PC-3 (cell line): ENCODE measurements at regions not wholly inside any gene's neighbourhood (a gene's known extent, or its start where the extent isn't known, plus 50 kb on each side); places are given as distances from the start of the nearest gene placed in this dataset.

Source experiments
- ATAC-seq: fragments of 200-7000 bp; cut with Tn5 transposase; 2 replicates; pipeline ENCODE4 v1.9.1; 2020; ENCODE audit warnings: mild to moderate bottlenecking, moderate library complexity
- BruUV-seq: library from RNA; stranded (reverse); fragments of 400-500 nt; replicated peaks from 2 replicates; lab custom pipeline; 2021; lab: Mats Ljungman, UMichigan
- CTCF ChIA-PET: fragments of 300-600 bp; sonication (Branson Sonifier 250); formaldehyde crosslinking; loops from one replicate; lab custom pipeline; 2022; ENCODE audit warnings: antibody characterized with exemption; lab: Charles Lee
- POLR2A ChIA-PET: fragments of 300-600 bp; sonication (Branson Sonifier 250); formaldehyde crosslinking; loops from one replicate; lab custom pipeline; 2022; ENCODE audit warnings: antibody characterized with exemption; ENCODE audit not compliant: unreplicated experiment; lab: Charles Lee
- DNase-seq: peaks from one replicate; pipeline ENCODE4 v3.0.0-alpha.2; 2015
- H2AFZ ChIP-seq: fragments of 300-600 bp; sonication (generic); 2 replicates; pipeline ENCODE4 v1.6.0; 2016; ENCODE audit warnings: antibody characterized with exemption, low read length
- H3F3A ChIP-seq: fragments of 300-600 bp; sonication (generic); one replicate; pipeline ENCODE4 v1.6.0; 2017; ENCODE audit warnings: antibody characterized with exemption, low read length, control low read depth, mild to moderate bottlenecking; ENCODE audit not compliant: unreplicated experiment
- H3K27ac ChIP-seq: fragments of 300-600 bp; sonication (generic); 2 replicates; pipeline ENCODE4 v1.5.1; 2016; ENCODE audit warnings: mild to moderate bottlenecking, low read length
- H3K27me3 ChIP-seq: fragments of 300-600 bp; sonication (generic); 2 replicates; pipeline ENCODE4 v1.6.1; 2016; ENCODE audit warnings: low read length, mixed read lengths
- H3K36me3 ChIP-seq: fragments of 300-600 bp; sonication (generic); 2 replicates; pipeline ENCODE4 v1.6.1; 2016; ENCODE audit warnings: low read depth, mixed run types, low read length, mixed read lengths
- H3K4me1 ChIP-seq: fragments of 300-600 bp; sonication (generic); 2 replicates; pipeline ENCODE4 v1.5.1; 2016; ENCODE audit warnings: low read length; ENCODE audit not compliant: insufficient read depth
- H3K4me2 ChIP-seq: fragments of 300-600 bp; sonication (generic); 2 replicates; pipeline ENCODE4 v1.6.0; 2016; ENCODE audit warnings: low read length
- H3K4me3 ChIP-seq: fragments of 300-600 bp; sonication (generic); 2 replicates; pipeline ENCODE4 v1.5.1; 2016; ENCODE audit warnings: mild to moderate bottlenecking, low read length, mixed read lengths
- H3K79me2 ChIP-seq: fragments of 300-600 bp; sonication (generic); 2 replicates; pipeline ENCODE4 v1.6.1; 2017; ENCODE audit warnings: low read length, mixed read lengths
- H3K9ac ChIP-seq: fragments of 300-600 bp; sonication (generic); 2 replicates; pipeline ENCODE4 v1.6.0; 2016; ENCODE audit warnings: mild to moderate bottlenecking, low read length
- H3K9me2 ChIP-seq: fragments of 300-600 bp; sonication (generic); replicated peaks from 2 replicates; pipeline ENCODE4 v1.6.1; 2016; ENCODE audit warnings: mixed run types, low read length, mixed read lengths
- H3K9me3 ChIP-seq: fragments of 300-600 bp; sonication (generic); 2 replicates; pipeline ENCODE4 v1.6.1; 2016; ENCODE audit warnings: low read length, mixed read lengths
- H4K20me1 ChIP-seq: fragments of 300-600 bp; sonication (generic); 2 replicates; pipeline ENCODE4 v1.6.1; 2016; ENCODE audit warnings: low read length, mixed read lengths
- EZH2 ChIP-seq: fragments of 300-600 bp; sonication (generic); IDR thresholded peaks from one replicate; pipeline ENCODE4 v1.6.1; 2017; ENCODE audit warnings: antibody characterized with exemption, mild to moderate bottlenecking, low read length; ENCODE audit not compliant: unreplicated experiment
- EZH2phosphoT487 ChIP-seq: fragments of 300-600 bp; sonication (generic); IDR thresholded peaks from 2 replicates; pipeline ENCODE4 v1.6.1; 2018; ENCODE audit warnings: mild to moderate bottlenecking, antibody characterized with exemption, low read length, borderline replicate concordance
- intact Hi-C: fragments of 100-400 bp; cut with micrococcal nuclease; formaldehyde crosslinking; loops from 2 replicates; pipeline ENCODE4 v1.9.0; 2023
- TF ChIP-seq, protein P1 (sequence below): fragments of 300-600 bp; sonication (generic); conservative IDR thresholded peaks from 2 replicates; pipeline ENCODE4 v1.5.1; 2017; ENCODE audit warnings: antibody characterized with exemption, low read depth, mild to moderate bottlenecking, low read length

DNA sequence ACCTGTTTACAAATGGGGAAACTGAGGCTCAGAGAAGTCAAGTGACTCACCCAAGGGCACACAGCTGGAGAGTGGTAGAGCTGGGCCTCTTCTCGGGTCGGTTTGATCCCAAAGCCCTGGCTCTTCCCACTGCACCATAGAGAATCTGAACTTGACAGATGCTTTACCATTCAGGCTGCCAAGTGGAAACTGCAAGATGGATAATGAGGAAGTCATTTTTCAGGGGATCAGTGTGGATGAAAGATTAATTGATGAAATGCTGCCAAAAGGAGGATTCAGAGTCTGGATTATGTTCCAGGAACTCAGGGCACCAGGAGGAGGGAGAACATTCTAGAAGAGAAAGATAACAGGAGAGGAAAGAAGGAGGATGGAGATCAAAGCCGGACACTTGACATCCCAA is 185.9 kb upstream of the ZBED5 start:
- Histone ChIP-seq H2AFZ (no peak overlapping the region), H3K27me3 (no peaks in the 10 kb centered on the region), H4K20me1 (no peaks in the 10 kb centered on the region), H3K36me3 (no peaks in the 10 kb centered on the region), H3K9me2 (no peaks in the 10 kb centered on the region), H3K4me2 (no peak overlapping the region), H3K9me3 (no peaks in the 10 kb centered on the region), H3K9ac (no peak overlapping the region), H3K79me2 (no peaks in the 10 kb centered on the region), H3K27ac (no peak overlapping the region), H3F3A (no peaks in the 10 kb centered on the region), H3K4me1 (no peaks in the 10 kb centered on the region), H3K4me3 (no peak overlapping the region)
- DNase-seq (no peak), ATAC-seq (no peak)
- POLR2A ChIA-PET = no interaction called here
- BruUV-seq = no TSS peak
- TF ChIP-seq, protein P1, sequence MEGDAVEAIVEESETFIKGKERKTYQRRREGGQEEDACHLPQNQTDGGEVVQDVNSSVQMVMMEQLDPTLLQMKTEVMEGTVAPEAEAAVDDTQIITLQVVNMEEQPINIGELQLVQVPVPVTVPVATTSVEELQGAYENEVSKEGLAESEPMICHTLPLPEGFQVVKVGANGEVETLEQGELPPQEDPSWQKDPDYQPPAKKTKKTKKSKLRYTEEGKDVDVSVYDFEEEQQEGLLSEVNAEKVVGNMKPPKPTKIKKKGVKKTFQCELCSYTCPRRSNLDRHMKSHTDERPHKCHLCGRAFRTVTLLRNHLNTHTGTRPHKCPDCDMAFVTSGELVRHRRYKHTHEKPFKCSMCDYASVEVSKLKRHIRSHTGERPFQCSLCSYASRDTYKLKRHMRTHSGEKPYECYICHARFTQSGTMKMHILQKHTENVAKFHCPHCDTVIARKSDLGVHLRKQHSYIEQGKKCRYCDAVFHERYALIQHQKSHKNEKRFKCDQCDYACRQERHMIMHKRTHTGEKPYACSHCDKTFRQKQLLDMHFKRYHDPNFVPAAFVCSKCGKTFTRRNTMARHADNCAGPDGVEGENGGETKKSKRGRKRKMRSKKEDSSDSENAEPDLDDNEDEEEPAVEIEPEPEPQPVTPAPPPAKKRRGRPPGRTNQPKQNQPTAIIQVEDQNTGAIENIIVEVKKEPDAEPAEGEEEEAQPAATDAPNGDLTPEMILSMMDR = no peak
- TF ChIP-seq EZH2phosphoT487 = no peak
- TF ChIP-seq EZH2 = no peak
- intact Hi-C loops = no loop called here
- CTCF ChIA-PET = no interaction called here

DNA sequence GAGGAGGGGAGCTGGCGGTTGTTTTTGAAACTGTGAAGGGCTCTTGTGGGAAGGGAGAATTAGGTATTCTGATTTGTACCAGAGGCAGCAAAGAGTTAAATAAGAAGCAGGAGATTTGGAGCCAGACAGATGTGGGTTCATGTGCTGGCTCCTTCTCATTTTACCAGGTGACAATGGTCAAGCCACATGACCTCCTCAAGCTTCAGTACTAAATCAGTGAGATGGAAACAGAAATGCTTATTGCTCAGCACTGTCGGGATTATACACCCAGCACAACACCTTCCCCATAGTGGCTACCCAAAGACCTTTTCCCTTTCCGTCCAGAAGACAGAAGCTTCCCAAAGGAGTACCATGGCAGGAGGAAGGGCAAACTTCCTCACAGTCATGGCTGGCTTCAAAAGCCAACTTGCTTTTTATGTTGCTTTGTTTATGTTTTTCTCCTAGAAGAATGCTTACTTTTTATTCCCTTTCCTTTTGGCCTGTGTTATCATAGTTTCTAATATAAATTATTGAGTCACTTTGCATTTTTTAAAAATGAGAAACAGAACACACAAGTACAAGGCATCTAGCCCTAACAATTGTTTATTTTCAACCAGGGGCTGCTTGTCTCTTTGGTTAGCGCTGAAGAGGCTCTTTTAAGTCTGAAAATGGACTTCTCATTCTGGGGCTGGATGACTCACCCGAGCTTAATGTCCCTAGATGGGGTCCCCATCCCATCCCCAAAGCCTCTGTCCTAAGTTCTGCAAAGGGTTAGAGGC is 181.5 kb upstream of the ZBED5 start:
- TF ChIP-seq EZH2phosphoT487 = no peak
- TF ChIP-seq, protein P1 = no peak
- TF ChIP-seq EZH2 = no peak
- no peaks in the 10 kb centered on the region for H4K20me1 ChIP-seq
- no peak overlapping the region for H3K9ac ChIP-seq
- no peaks in the 10 kb centered on the region for H3K4me1 ChIP-seq
- no peak for ATAC-seq
- no peaks in the 10 kb centered on the region for H3K27me3 ChIP-seq
- no peaks in the 10 kb centered on the region for H3K9me3 ChIP-seq
- DNase-seq = no peak
- H3K79me2 ChIP-seq = no peaks in the 10 kb centered on the region
- no peaks in the 10 kb centered on the region for H3K36me3 ChIP-seq
- no peak overlapping the region for H3K27ac ChIP-seq
- no peak overlapping the region for H3K4me3 ChIP-seq
- ChIA-PET POLR2A (no interaction called here), CTCF (no interaction called here)
- H2AFZ ChIP-seq = no peak overlapping the region
- H3F3A ChIP-seq = no peaks in the 10 kb centered on the region
- BruUV-seq = no TSS peak
- H3K4me2 ChIP-seq = no peak overlapping the region
- intact Hi-C loops = loop anchor here (5.0 to 10.0 kb wide), 2 partner anchors 228 to 585 kb away; partner anchors contain the start of gene GALNT18
- H3K9me2 ChIP-seq = no peaks in the 10 kb centered on the region

DNA sequence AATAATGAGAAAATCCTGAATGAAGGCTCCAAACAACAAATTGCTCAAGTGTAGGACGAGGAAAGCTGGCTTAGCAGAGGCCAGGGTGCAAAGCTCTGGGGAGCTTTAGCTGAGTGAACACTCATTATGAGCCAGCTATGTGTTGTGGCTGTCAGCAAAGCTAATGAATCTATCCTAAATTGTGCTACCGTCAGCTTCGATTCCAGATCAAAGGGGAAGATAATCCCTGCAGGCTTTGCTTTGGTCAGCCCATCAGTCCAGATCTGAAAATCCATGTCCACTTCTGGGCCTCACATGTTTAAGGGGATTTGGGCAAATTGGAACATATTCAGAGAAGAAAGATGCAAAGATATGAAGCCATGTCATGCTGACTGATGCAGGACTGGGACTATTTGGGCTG is 180.9 kb upstream of the ZBED5 start:
- Histone ChIP-seq H3K9me3 (no peaks in the 10 kb centered on the region), H3F3A (no peaks in the 10 kb centered on the region), H3K4me2 (no peak overlapping the region), H3K9me2 (no peaks in the 10 kb centered on the region), H3K27ac (no peak overlapping the region), H4K20me1 (no peaks in the 10 kb centered on the region), H3K36me3 (no peaks in the 10 kb centered on the region), H3K27me3 (no peaks in the 10 kb centered on the region), H3K9ac (no peak overlapping the region), H3K4me3 (no peak overlapping the region), H3K4me1 (no peaks in the 10 kb centered on the region), H3K79me2 (no peaks in the 10 kb centered on the region), H2AFZ (no peak overlapping the region)
- TF ChIP-seq EZH2phosphoT487 (no peak), EZH2 (no peak)
- ChIA-PET CTCF (interaction anchor here (1.9 kb wide), 1 partner anchor 11 kb away, joined by 9 read pairs; no protein-coding TSS in a partner anchor), POLR2A (no interaction called here)
- BruUV-seq = no TSS peak
- ATAC-seq (no peak), DNase-seq (no peak)
- intact Hi-C loops = loop anchor here (5.0 to 10.0 kb wide), 2 partner anchors 229 to 586 kb away; partner anchors contain the start of gene GALNT18
